Transverse colon (tissue), 4 donors: ENCODE measurements at regions not wholly inside any gene's neighbourhood (a gene's known extent, or its start where the extent isn't known, plus 50 kb on each side); places are given as distances from the start of the nearest gene placed in this dataset.

Source experiments
- DNase-seq: peaks from one replicate; pipeline ENCODE4 v3.0.0-alpha.2; 2019
- H3K27ac ChIP-seq, 4 donors: fragments of 200-600 bp; sonication (generic); 2 replicates each; pipeline ENCODE4 v1.5.1; 2016 to 2018; ENCODE audit warnings: inconsistent platforms in 4 of 4
- H3K27me3 ChIP-seq: fragments of 200-600 bp; sonication (generic); 2 replicates; pipeline ENCODE4 v1.5.1; 2017; ENCODE audit warnings: inconsistent platforms
- H3K36me3 ChIP-seq, 4 donors: fragments of 200-600 bp; sonication (generic); 2 replicates each; pipeline ENCODE4 v1.5.1; 2017 to 2019; ENCODE audit warnings: inconsistent platforms in 4 of 4
- H3K4me1 ChIP-seq, 4 donors: fragments of 200-600 bp; sonication (generic); 2 replicates each; pipeline ENCODE4 v1.5.1; 2017 to 2020; ENCODE audit warnings: inconsistent platforms in 4 of 4
- H3K4me3 ChIP-seq, 4 donors: fragments of 200-600 bp; sonication (generic); 1 replicate in 1 of 4; 2 replicates in 3 of 4; pipeline versions ENCODE4 v1.5.1 to v1.6.1; 2017 to 2019; ENCODE audit warnings: inconsistent platforms in 4 of 4
- H3K9me3 ChIP-seq, 2 donors: fragments of 200-600 bp; sonication (generic); 2 replicates each; pipeline ENCODE4 v1.5.1; 2017 to 2019; ENCODE audit warnings: inconsistent platforms in 2 of 2
- EP300 ChIP-seq: sonication (generic); formaldehyde crosslinking; IDR thresholded peaks from one replicate; pipeline ENCODE4 v1.6.1; 2017; ENCODE audit warnings: antibody characterized with exemption, low read depth
- POLR2A ChIP-seq: fragments of 450-650 bp; IDR thresholded peaks from one replicate; pipeline ENCODE4 v1.6.1; 2016; ENCODE audit warnings: antibody characterized with exemption, mild to moderate bottlenecking, moderate library complexity
- POLR2AphosphoS5 ChIP-seq, 3 donors: sonication (generic); formaldehyde crosslinking; IDR thresholded peaks; one replicate each; pipeline ENCODE4 v1.6.1; 2016; ENCODE audit warnings: antibody characterized with exemption in 3 of 3
- whole genome bisulfite sequencing, 2 donors: methylation state at CpG; one replicate each; pipeline ENCODE4 v1.1.5; 2018; ENCODE audit warnings: low coverage in 1 of 2; 5-methylcytosine and 5-hydroxymethylcytosine counted together
- in situ Hi-C, 4 donors: fragments of 200-750 bp; cut with MboI; loops; one replicate each; pipeline versions ENCODE4 v1.15.0 to v1.15.1; 2017; ENCODE audit warnings: low sequenced_read_pairs in 3 of 4, low pct_ligation_motif_present in 1 of 4, low pct_unique_long_range_greater_than_20kb in 1 of 4
- intact Hi-C: fragments of 100-400 bp; cut with DNase I; formaldehyde crosslinking; loops from one replicate; pipeline ENCODE4 v1.15.1; 2023; ENCODE audit warnings: low total_unique reads
- TF ChIP-seq, protein P1 (sequence below), 5 experiments: fragments of 200-600 bp in 3 of 5; fragments of 450-650 bp in 2 of 5; sonication (generic) in 3 of 5; IDR thresholded peaks; 1 replicate in 2 of 5; 2 replicates in 3 of 5; pipeline ENCODE4 v1.5.1; 2016 to 2017; ENCODE audit warnings: antibody characterized with exemption in 5 of 5, inconsistent platforms in 3 of 5, mild to moderate bottlenecking in 2 of 5, moderate library complexity in 1 of 5

DNA sequence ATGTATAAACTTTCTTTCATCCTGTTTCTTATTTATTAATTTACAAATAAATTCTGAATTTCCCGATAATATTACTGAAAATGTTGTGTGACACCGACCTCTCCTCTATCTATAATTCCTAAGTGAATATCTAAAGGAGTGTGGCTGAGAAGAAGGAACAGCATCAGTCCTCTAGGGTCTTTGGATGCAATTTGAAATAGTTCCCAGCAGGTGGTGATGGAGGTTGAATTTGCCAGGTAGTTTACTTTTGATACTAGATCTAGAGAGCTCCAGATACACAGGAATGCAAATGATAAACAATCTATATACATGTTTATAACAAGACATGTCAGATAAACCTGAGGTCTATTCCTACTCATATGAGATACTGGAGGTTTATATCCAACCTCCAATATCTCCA, 305.4 kb downstream of the PCDH18 start:
- in situ Hi-C loops: no loop called here
- Histone ChIP-seq H3K4me3 (no peak overlapping the region), H3K4me1 (no peaks in the 10 kb centered on the region), H3K27me3 (no peaks in the 10 kb centered on the region), H3K36me3 (no peaks in the 10 kb centered on the region), H3K27ac (no peak overlapping the region), H3K9me3 (no peaks in the 10 kb centered on the region)
- intact Hi-C loops: no loop called here
- WGBS, 2 donors: 74 to 78% methylated on average over 2 of the region's 2 CpGs
- no peak for DNase-seq
- TF ChIP-seq POLR2AphosphoS5 (IDR thresholded peaks at IDR 0.05): no peak

DNA sequence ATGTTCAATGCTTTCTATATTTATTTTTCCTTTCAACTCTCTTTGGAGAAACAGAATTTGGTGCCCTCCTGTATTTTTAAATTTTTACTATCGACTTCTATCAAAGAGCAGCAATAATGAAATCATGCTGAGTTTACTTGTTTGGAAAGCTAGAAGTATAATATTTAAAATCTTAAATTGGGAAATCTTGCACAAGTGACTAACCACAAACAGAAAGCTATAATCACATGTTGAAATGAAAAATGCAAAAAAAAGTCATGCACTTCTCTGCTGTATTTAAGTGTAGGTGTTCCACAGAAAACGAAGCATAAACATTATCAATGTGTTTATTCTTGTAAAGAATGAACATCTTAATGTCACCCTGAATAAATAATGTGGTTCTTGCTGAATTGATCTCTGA, 306.1 kb downstream of the PCDH18 start:
- in situ Hi-C loops (no loop called here), intact Hi-C loops (no loop called here)
- 30 to 48% methylated on average over 2 of the region's 2 CpGs for WGBS, 2 donors
- TF ChIP-seq, protein P1, sequence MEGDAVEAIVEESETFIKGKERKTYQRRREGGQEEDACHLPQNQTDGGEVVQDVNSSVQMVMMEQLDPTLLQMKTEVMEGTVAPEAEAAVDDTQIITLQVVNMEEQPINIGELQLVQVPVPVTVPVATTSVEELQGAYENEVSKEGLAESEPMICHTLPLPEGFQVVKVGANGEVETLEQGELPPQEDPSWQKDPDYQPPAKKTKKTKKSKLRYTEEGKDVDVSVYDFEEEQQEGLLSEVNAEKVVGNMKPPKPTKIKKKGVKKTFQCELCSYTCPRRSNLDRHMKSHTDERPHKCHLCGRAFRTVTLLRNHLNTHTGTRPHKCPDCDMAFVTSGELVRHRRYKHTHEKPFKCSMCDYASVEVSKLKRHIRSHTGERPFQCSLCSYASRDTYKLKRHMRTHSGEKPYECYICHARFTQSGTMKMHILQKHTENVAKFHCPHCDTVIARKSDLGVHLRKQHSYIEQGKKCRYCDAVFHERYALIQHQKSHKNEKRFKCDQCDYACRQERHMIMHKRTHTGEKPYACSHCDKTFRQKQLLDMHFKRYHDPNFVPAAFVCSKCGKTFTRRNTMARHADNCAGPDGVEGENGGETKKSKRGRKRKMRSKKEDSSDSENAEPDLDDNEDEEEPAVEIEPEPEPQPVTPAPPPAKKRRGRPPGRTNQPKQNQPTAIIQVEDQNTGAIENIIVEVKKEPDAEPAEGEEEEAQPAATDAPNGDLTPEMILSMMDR (IDR thresholded peaks at IDR 0.05): no peak
- TF ChIP-seq POLR2A (no peak), EP300 (no peak), POLR2AphosphoS5 (IDR thresholded peaks at IDR 0.05) (no peak)
- Histone ChIP-seq H3K4me1 (no peaks in the 10 kb centered on the region), H3K27me3 (no peaks in the 10 kb centered on the region), H3K4me3 (no peak overlapping the region), H3K27ac (no peak overlapping the region), H3K36me3 (no peaks in the 10 kb centered on the region), H3K9me3 (no peaks in the 10 kb centered on the region)
- no peak for DNase-seq

DNA sequence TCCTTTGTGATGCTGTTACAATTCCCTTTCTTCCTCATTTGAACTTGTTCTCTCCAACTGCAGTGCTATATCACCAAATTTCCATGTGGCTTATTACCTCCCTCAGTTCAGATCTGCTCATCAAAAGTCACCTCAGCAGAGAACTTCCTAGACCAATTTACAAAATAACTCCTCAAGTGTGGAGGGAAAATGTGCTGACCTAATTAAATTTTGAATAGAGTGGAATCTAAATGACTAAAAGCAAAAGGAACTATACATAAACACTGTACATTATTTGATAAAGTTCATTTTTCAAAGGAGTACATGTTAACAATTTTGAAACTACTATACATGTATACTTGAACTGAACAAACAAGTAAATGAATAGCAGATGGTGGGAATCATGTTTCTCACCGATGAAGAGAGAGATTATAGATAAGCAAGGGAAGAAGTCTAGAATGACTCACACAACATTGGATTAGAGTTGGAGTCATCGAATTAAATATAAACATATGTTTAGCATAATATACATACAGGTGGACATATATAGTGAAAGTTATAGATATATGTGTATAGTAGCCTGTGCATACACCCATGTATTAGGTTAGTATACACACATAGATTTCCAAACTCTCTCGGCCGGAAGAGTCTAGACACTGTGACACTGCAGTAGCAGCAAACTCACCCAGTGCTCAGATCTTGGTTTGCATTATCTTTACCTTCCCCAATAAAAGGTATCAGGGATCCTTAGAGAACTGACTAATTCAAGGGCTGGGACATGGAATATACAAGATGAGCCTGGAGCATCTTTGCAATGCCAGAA, 318.7 kb downstream of the PCDH18 start:
- intact Hi-C loops (no loop called here), in situ Hi-C loops (no loop called here)
- Histone ChIP-seq H3K4me1 (no peaks in the 10 kb centered on the region), H3K9me3 (no peaks in the 10 kb centered on the region), H3K27me3 (no peaks in the 10 kb centered on the region), H3K27ac (no peak overlapping the region), H3K36me3 (no peaks in the 10 kb centered on the region), H3K4me3 (no peak overlapping the region)
- TF ChIP-seq EP300 (no peak), POLR2A (no peak), POLR2AphosphoS5 (IDR thresholded peaks at IDR 0.05) (no peak)
- TF ChIP-seq, protein P1 (IDR thresholded peaks at IDR 0.05): no peak
- no peak for DNase-seq
- 67 to 84% methylated on average over 3 to 4 of the region's 4 CpGs for WGBS, 2 donors

DNA sequence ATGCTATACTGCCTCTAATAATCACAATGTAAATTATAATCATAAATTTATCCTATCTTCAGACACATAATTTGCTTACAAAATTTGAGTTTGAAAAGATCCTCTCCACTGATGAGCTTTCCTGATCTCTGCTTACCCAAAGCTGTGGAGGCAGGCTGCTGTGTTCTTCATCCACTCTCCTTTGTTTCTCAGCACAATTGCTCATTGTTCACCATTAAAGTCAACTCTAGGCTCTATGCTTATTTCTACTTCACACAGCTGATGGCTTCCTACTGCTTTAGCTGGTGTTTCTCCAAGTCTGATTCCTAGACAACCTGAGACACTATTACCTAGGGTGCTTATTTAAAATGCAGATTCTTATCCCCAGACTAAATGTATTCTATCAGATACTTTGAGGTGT, 319.7 kb downstream of the PCDH18 start:
- H3K9me3 ChIP-seq: no peaks in the 10 kb centered on the region
- no peaks in the 10 kb centered on the region for H3K36me3 ChIP-seq
- intact Hi-C loops: no loop called here
- no peak for DNase-seq
- H3K27me3 ChIP-seq: no peaks in the 10 kb centered on the region
- TF ChIP-seq EP300: no peak
- TF ChIP-seq POLR2AphosphoS5 (IDR thresholded peaks at IDR 0.05): no peak
- no peak for TF ChIP-seq POLR2A
- TF ChIP-seq, protein P1 (IDR thresholded peaks at IDR 0.05): no peak
- no peak overlapping the region for H3K27ac ChIP-seq
- in situ Hi-C loops: no loop called here
- no peaks in the 10 kb centered on the region for H3K4me1 ChIP-seq
- no peak overlapping the region for H3K4me3 ChIP-seq

DNA sequence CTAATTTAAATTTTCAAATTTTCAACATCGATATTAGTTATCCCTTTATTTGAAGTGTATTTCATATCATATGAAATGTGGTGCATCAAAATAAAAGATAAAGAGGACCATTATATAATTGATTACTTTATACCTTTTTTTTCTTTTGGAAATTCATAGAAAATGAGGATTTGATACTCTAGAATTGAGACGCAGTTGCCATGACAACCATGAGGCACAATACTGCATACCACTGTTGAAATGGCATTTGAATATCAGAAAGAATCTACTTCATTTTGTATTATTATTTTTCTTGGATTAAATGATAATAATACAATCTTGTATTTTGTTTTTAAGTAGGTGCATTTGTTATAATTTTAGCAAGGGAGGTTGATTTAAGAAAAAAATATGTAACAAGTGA, 323.1 kb downstream of the PCDH18 start:
- intact Hi-C loops: no loop called here
- Histone ChIP-seq H3K27me3 (no peaks in the 10 kb centered on the region), H3K4me1 (no peaks in the 10 kb centered on the region), H3K27ac (no peak overlapping the region), H3K36me3 (no peaks in the 10 kb centered on the region), H3K9me3 (no peaks in the 10 kb centered on the region), H3K4me3 (no peak overlapping the region)
- no peak for DNase-seq
- in situ Hi-C loops: no loop called here
- WGBS, 2 donors: 80 to 82% methylated on average over 2 of the region's 2 CpGs
- TF ChIP-seq POLR2A: no peak
